A673 (cell line): ENCODE measurements at regions not wholly inside any gene's neighbourhood (a gene's known extent, or its start where the extent isn't known, plus 50 kb on each side); places are given as distances from the start of the nearest gene placed in this dataset.
"Not testable (repeated sequence)": the region's sequence is repeated elsewhere in the genome, so short reads cannot be mapped to it uniquely, and the experiment has no call there.

Experiments used
- BruUV-seq: library from RNA; stranded (reverse); fragments of 400-500 nt; replicated peaks from 2 replicates; lab custom pipeline; 2021; lab: Mats Ljungman, UMichigan
- CTCF ChIA-PET: fragments of 300-600 bp; sonication (Branson Sonifier 250); formaldehyde crosslinking; loops from one replicate; lab custom pipeline; 2022; ENCODE audit warnings: antibody characterized with exemption; lab: Charles Lee
- POLR2A ChIA-PET: fragments of 300-600 bp; sonication (Branson Sonifier 250); formaldehyde crosslinking; loops from one replicate; lab custom pipeline; 2022; ENCODE audit warnings: antibody characterized with exemption; ENCODE audit not compliant: low non-redundant PET; lab: Charles Lee
- DNase-seq: peaks from one replicate; pipeline ENCODE4 v3.0.0-alpha.2; 2015; ENCODE audit warnings: low spot score
- H3K27ac ChIP-seq: fragments of 200-600 bp; sonication (generic); 2 replicates; pipeline ENCODE4 v1.5.1; 2016; ENCODE audit warnings: mixed run types, low read depth, mild to moderate bottlenecking, mixed read lengths, antibody characterized with exemption, low read length; ENCODE audit not compliant: poor library complexity, severe bottlenecking
- H3K27me3 ChIP-seq: fragments of 200-600 bp; sonication (generic); replicated peaks from 2 replicates; pipeline ENCODE4 v1.6.1; 2017; ENCODE audit warnings: mixed run types, low read depth, mild to moderate bottlenecking, mixed read lengths, antibody characterized with exemption, low read length; ENCODE audit not compliant: insufficient read depth, poor library complexity
- H3K36me3 ChIP-seq: fragments of 200-600 bp; sonication (generic); 2 replicates; pipeline ENCODE4 v1.6.1; 2016; ENCODE audit warnings: mixed run types, mild to moderate bottlenecking, mixed read lengths, antibody characterized with exemption, low read length; ENCODE audit not compliant: insufficient read depth, poor library complexity, severe bottlenecking
- H3K4me1 ChIP-seq: fragments of 200-600 bp; sonication (generic); 2 replicates; pipeline ENCODE4 v1.6.1; 2017; ENCODE audit warnings: mixed run types, mild to moderate bottlenecking, mixed read lengths, antibody characterized with exemption, low read length; ENCODE audit not compliant: insufficient read depth, poor library complexity, severe bottlenecking
- H3K4me3 ChIP-seq: fragments of 200-600 bp; sonication (generic); 2 replicates; pipeline ENCODE4 v1.5.1; 2016; ENCODE audit warnings: low read depth, mixed run types, mild to moderate bottlenecking, mixed read lengths, low read length; ENCODE audit not compliant: poor library complexity, severe bottlenecking
- H3K9me3 ChIP-seq: fragments of 200-600 bp; sonication (generic); 2 replicates; pipeline ENCODE4 v1.6.1; 2016; ENCODE audit warnings: mixed run types, low read depth, mild to moderate bottlenecking, mixed read lengths, antibody characterized with exemption, low read length; ENCODE audit not compliant: poor library complexity, severe bottlenecking
- CTCF ChIP-seq: fragments of 300-800, 200-600 bp; sonication (generic); conservative IDR thresholded peaks from 2 replicates; pipeline ENCODE4 v1.5.1; 2017; ENCODE audit warnings: low read depth, mild to moderate bottlenecking, antibody characterized with exemption, low read length, moderate library complexity, mixed read lengths
- EZH2 ChIP-seq: fragments of 200-600 bp; sonication (generic); IDR thresholded peaks from 2 replicates; pipeline ENCODE4 v1.6.1; 2017; ENCODE audit warnings: borderline replicate concordance, low read depth, mild to moderate bottlenecking, mixed read lengths, antibody characterized with exemption, low read length; ENCODE audit not compliant: poor library complexity, severe bottlenecking
- intact Hi-C: fragments of 100-400 bp; cut with micrococcal nuclease; formaldehyde crosslinking; loops from one replicate; pipeline ENCODE4 v1.10.0; 2022; ENCODE audit not compliant: unreplicated experiment

GRCh38 chr1:238604357-238604756, 713.6 kb upstream of the ZP4 start:
- no peak for DNase-seq
- H3K4me3 ChIP-seq: no peak overlapping the region
- no peaks in the 10 kb centered on the region for H3K36me3 ChIP-seq
- CTCF ChIA-PET: no interaction called here
- no TSS peak for BruUV-seq
- no peaks in the 10 kb centered on the region for H3K4me1 ChIP-seq
- no peaks in the 10 kb centered on the region for H3K27me3 ChIP-seq
- TF ChIP-seq CTCF (no peak), EZH2 (no peak)
- no peaks in the 10 kb centered on the region for H3K9me3 ChIP-seq
- no peak overlapping the region for H3K27ac ChIP-seq
- POLR2A ChIA-PET: no interaction called here
- intact Hi-C loops: no loop called here

DNA sequence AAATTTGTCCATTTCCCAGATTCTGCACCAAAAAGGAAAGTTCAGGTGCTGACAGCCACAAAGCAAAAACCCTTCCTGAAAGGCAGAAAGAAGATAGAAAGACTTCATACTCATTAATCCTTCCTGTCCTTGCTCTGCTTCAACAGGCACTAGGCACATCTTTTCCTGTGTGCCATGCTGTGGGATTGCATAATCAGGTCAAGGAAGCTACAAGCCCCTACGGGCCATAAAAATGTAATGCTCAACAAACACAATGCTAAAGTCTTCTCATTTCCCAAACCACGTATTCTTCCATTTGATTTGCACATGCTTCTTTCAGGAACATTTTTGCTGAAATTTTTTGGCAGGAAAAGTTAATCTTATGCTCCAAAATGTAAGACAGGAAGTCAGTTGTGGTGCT, 710.9 kb upstream of the ZP4 start:
- intact Hi-C loops, H3K27ac ChIP-seq, H3K36me3 ChIP-seq, CTCF ChIA-PET, POLR2A ChIA-PET, BruUV-seq, H3K27me3 ChIP-seq, H3K9me3 ChIP-seq, H3K4me3 ChIP-seq, H3K4me1 ChIP-seq: not testable (repeated sequence)
- DNase-seq: peak; percentile 10

DNA sequence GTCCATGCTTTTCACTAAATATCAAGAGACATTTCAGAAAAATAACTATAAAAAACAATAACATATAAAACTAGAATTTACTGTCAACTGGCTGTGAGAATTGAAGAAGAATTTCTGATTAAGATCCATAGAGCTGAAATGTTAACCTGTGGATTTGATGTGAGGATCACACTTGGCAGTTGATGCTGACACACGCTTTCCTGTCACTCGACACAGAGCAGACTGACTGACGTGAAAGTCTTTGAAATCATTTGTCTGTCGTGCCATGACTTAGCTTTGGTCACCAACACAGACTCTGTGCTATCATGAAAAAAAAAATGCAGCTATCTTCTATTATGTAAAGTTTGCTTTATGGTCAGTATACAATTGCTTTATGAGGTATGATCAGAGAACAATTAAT, 706.0 kb upstream of the ZP4 start:
- TF ChIP-seq EZH2: no peak
- no peak for TF ChIP-seq CTCF
- ChIA-PET POLR2A (no interaction called here), CTCF (no interaction called here)
- Histone ChIP-seq H3K36me3 (no peaks in the 10 kb centered on the region), H3K4me3 (no peak overlapping the region), H3K27me3 (no peaks in the 10 kb centered on the region), H3K4me1 (no peaks in the 10 kb centered on the region), H3K27ac (no peak overlapping the region), H3K9me3 (no peaks in the 10 kb centered on the region)
- intact Hi-C loops: no loop called here
- BruUV-seq: no TSS peak
- no peak for DNase-seq

DNA sequence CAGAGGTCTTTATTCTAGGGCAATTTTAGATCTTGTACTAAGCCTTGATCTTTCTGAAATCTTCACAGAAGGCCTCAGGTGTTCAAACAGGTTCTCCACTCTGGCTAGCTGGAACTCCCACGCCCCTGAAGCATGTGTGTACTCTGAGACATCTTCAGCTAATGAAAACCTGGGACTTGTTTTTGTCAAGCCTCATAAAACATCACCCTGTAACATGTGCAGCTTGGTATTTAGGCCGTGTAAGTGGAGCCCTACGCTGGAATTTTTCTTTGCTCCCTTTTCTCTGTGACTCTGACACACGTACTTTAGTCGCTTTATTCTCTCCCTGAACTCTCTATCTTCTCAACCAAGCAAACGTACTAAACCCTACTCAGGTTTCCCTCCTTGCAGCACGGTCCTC, 701.9 kb upstream of the ZP4 start:
- BruUV-seq: no TSS peak
- DNase-seq: no peak
- Histone ChIP-seq H3K27me3 (no peaks in the 10 kb centered on the region), H3K4me1 (no peaks in the 10 kb centered on the region), H3K9me3 (no peaks in the 10 kb centered on the region), H3K27ac (no peak overlapping the region), H3K36me3 (no peaks in the 10 kb centered on the region), H3K4me3 (no peak overlapping the region)
- CTCF ChIA-PET: no interaction called here
- POLR2A ChIA-PET: no interaction called here
- intact Hi-C loops: no loop called here
- TF ChIP-seq CTCF (no peak), EZH2 (no peak)
